ENCODE measurements at regions not wholly inside any gene's neighbourhood (a gene's known extent, or its start where the extent isn't known, plus 50 kb on each side); places are given as distances from the start of the nearest gene placed in this dataset.

GRCh38 chr13:90135558-90135957, 1211.9 kb upstream of the MIR17HG start (continued):
- no peak for TF ChIP-seq ZNF462 (CRISPR knock-in tag; IDR thresholded peaks at IDR 0.05)
- TF ChIP-seq REST (IDR thresholded peaks at IDR 0.05; ENCODE audit: unreplicated experiment), result no peak
- TF ChIP-seq ZNF114 (CRISPR knock-in tag; IDR thresholded peaks at IDR 0.05), result no peak
- no peak for TF ChIP-seq ZNF331 (CRISPR knock-in tag; IDR thresholded peaks at IDR 0.05; ENCODE audit: low read depth)
- no peak for TF ChIP-seq STAT1 (IDR thresholded peaks at IDR 0.05; ENCODE audit: unreplicated experiment)
- TF ChIP-seq NANOG (IDR thresholded peaks at IDR 0.05; ENCODE audit: borderline replicate concordance), result no peak
- TF ChIP-seq CTCF (conservative IDR thresholded peaks at IDR 0.05; ENCODE audit: low read depth in 2 of 2), result no peak

All from GM23338 (cell line).